ENCODE measurements at regions not wholly inside any gene's neighbourhood (a gene's known extent, or its start where the extent isn't known, plus 50 kb on each side); places are given as distances from the start of the nearest gene placed in this dataset.

GRCh38 chr9:13503599-13503998, 224.1 kb upstream of the MPDZ start:
- Histone ChIP-seq H4K91ac (ENCODE audit: low read length) (no peak overlapping the region), H2BK5ac (ENCODE audit: low read depth, low read length, poor library complexity, severe bottlenecking) (no peak overlapping the region), H2AFZ (ENCODE audit: low read depth, low read length) (no peak overlapping the region), H3K23ac (ENCODE audit: low read length in 2 of 2) (no peak overlapping the region), H3K27me3 (ENCODE audit: control insufficient read depth in 1 of 2, insufficient read depth in 1 of 2, low read length in 2 of 2) (no peaks in the 10 kb centered on the region), H2AK5ac (ENCODE audit: low read length, severe bottlenecking) (no peak overlapping the region), H2BK15ac (ENCODE audit: low read depth, poor library complexity, severe bottlenecking) (no peak overlapping the region), H2BK120ac (ENCODE audit: low read depth, low read length) (no peak overlapping the region), H3K27ac (ENCODE audit: low read length, poor library complexity, severe bottlenecking) (no peak overlapping the region), H3K9ac (ENCODE audit: low read length) (no peak overlapping the region), H3K18ac (ENCODE audit: low read depth in 1 of 2, low read length in 2 of 2) (no peak overlapping the region), H3K4me1 (ENCODE audit: control insufficient read depth, insufficient read depth, low read depth, low read length) (no peaks in the 10 kb centered on the region), H3K79me1 (replicated peaks; ENCODE audit: low read length, poor library complexity, severe bottlenecking) (no peaks in the 10 kb centered on the region), H3K36me3 (ENCODE audit: control insufficient read depth in 1 of 2, insufficient read depth in 2 of 2, low read depth in 1 of 2, low read length in 2 of 2) (no peaks in the 10 kb centered on the region), H3K4ac (ENCODE audit: low read depth in 1 of 2, low read length in 2 of 2) (no peak overlapping the region), H2BK12ac (ENCODE audit: low read length in 2 of 2) (no peak overlapping the region), H4K8ac (ENCODE audit: low read length) (no peak overlapping the region), H3K14ac (ENCODE audit: low read length in 2 of 2) (no peak overlapping the region), H3K4me3 (ENCODE audit: insufficient read depth in 1 of 2, low read depth in 1 of 2, low read length in 2 of 2) (no peak overlapping the region), H3K4me2 (ENCODE audit: low read length, poor library complexity, severe bottlenecking) (no peak overlapping the region), H3K9me3 (ENCODE audit: control insufficient read depth, low read length) (no peaks in the 10 kb centered on the region)
- 100% methylated on average over 1 of the region's 2 CpGs for WGBS
- no peak for DNase-seq

GRCh38 chr9:13502484-13502883, 223.0 kb upstream of the MPDZ start:
- Histone ChIP-seq H3K9me3 (ENCODE audit: control insufficient read depth, low read length) (no peaks in the 10 kb centered on the region), H3K27ac (ENCODE audit: low read length, poor library complexity, severe bottlenecking) (no peak overlapping the region), H3K23ac (ENCODE audit: low read length in 2 of 2) (no peak overlapping the region), H4K8ac (ENCODE audit: low read length) (no peak overlapping the region), H3K14ac (ENCODE audit: low read length in 2 of 2) (no peak overlapping the region), H2BK15ac (ENCODE audit: low read depth, poor library complexity, severe bottlenecking) (no peak overlapping the region), H3K4me3 (ENCODE audit: insufficient read depth in 1 of 2, low read depth in 1 of 2, low read length in 2 of 2) (no peak overlapping the region), H3K27me3 (ENCODE audit: control insufficient read depth in 1 of 2, insufficient read depth in 1 of 2, low read length in 2 of 2) (no peaks in the 10 kb centered on the region), H3K4ac (ENCODE audit: low read depth in 1 of 2, low read length in 2 of 2) (no peak overlapping the region), H2BK120ac (ENCODE audit: low read depth, low read length) (no peak overlapping the region), H4K91ac (ENCODE audit: low read length) (no peak overlapping the region), H2AK5ac (ENCODE audit: low read length, severe bottlenecking) (no peak overlapping the region), H2AFZ (ENCODE audit: low read depth, low read length) (no peak overlapping the region), H3K4me1 (ENCODE audit: control insufficient read depth, insufficient read depth, low read depth, low read length) (no peaks in the 10 kb centered on the region), H2BK12ac (ENCODE audit: low read length in 2 of 2) (no peak overlapping the region), H2BK5ac (ENCODE audit: low read depth, low read length, poor library complexity, severe bottlenecking) (no peak overlapping the region), H3K9ac (ENCODE audit: low read length) (no peak overlapping the region), H3K36me3 (ENCODE audit: control insufficient read depth in 1 of 2, insufficient read depth in 2 of 2, low read depth in 1 of 2, low read length in 2 of 2) (no peaks in the 10 kb centered on the region), H3K18ac (ENCODE audit: low read depth in 1 of 2, low read length in 2 of 2) (no peak overlapping the region), H3K79me1 (replicated peaks; ENCODE audit: low read length, poor library complexity, severe bottlenecking) (no peaks in the 10 kb centered on the region), H3K4me2 (ENCODE audit: low read length, poor library complexity, severe bottlenecking) (no peak overlapping the region)
- 93% methylated on average over 6 of the region's 6 CpGs for WGBS
- DNase-seq = no peak

GRCh38 chr9:13501018-13501417, 221.5 kb upstream of the MPDZ start:
- WGBS = no CpG with 5 or more reads among the region's 1 CpG

GRCh38 chr9:13500034-13500433, 220.5 kb upstream of the MPDZ start:
- Histone ChIP-seq H2AFZ (ENCODE audit: low read depth, low read length) (no peak overlapping the region), H3K9ac (ENCODE audit: low read length) (no peak overlapping the region), H2BK5ac (ENCODE audit: low read depth, low read length, poor library complexity, severe bottlenecking) (no peak overlapping the region), H4K8ac (ENCODE audit: low read length) (no peak overlapping the region), H3K79me1 (replicated peaks; ENCODE audit: low read length, poor library complexity, severe bottlenecking) (no peaks in the 10 kb centered on the region), H2BK120ac (ENCODE audit: low read depth, low read length) (no peak overlapping the region), H3K4me1 (ENCODE audit: control insufficient read depth, insufficient read depth, low read depth, low read length) (no peaks in the 10 kb centered on the region), H3K27me3 (ENCODE audit: control insufficient read depth in 1 of 2, insufficient read depth in 1 of 2, low read length in 2 of 2) (no peaks in the 10 kb centered on the region), H3K4me2 (ENCODE audit: low read length, poor library complexity, severe bottlenecking) (no peak overlapping the region), H2BK12ac (ENCODE audit: low read length in 2 of 2) (no peak overlapping the region), H2AK5ac (ENCODE audit: low read length, severe bottlenecking) (no peak overlapping the region), H2BK15ac (ENCODE audit: low read depth, poor library complexity, severe bottlenecking) (no peak overlapping the region), H3K4me3 (ENCODE audit: insufficient read depth in 1 of 2, low read depth in 1 of 2, low read length in 2 of 2) (no peak overlapping the region), H3K4ac (ENCODE audit: low read depth in 1 of 2, low read length in 2 of 2) (no peak overlapping the region), H3K36me3 (ENCODE audit: control insufficient read depth in 1 of 2, insufficient read depth in 2 of 2, low read depth in 1 of 2, low read length in 2 of 2) (no peaks in the 10 kb centered on the region), H3K23ac (ENCODE audit: low read length in 2 of 2) (no peak overlapping the region), H3K27ac (ENCODE audit: low read length, poor library complexity, severe bottlenecking) (no peak overlapping the region), H3K18ac (ENCODE audit: low read depth in 1 of 2, low read length in 2 of 2) (no peak overlapping the region), H3K14ac (ENCODE audit: low read length in 2 of 2) (no peak overlapping the region), H4K91ac (ENCODE audit: low read length) (no peak overlapping the region), H3K9me3 (ENCODE audit: control insufficient read depth, low read length) (no peaks in the 10 kb centered on the region)
- 42% methylated on average over 1 of the region's 1 CpG for WGBS
- no peak for DNase-seq

More at GRCh38 chr9:13501018-13501417, 221.5 kb upstream of the MPDZ start:
- Histone ChIP-seq H3K4ac (ENCODE audit: low read depth in 1 of 2, low read length in 2 of 2) (no peak overlapping the region), H4K91ac (ENCODE audit: low read length) (no peak overlapping the region), H2AFZ (ENCODE audit: low read depth, low read length) (no peak overlapping the region), H4K8ac (ENCODE audit: low read length) (no peak overlapping the region), H3K79me1 (replicated peaks; ENCODE audit: low read length, poor library complexity, severe bottlenecking) (no peaks in the 10 kb centered on the region), H3K9me3 (ENCODE audit: control insufficient read depth, low read length) (no peaks in the 10 kb centered on the region), H3K4me2 (ENCODE audit: low read length, poor library complexity, severe bottlenecking) (no peak overlapping the region), H3K27me3 (ENCODE audit: control insufficient read depth in 1 of 2, insufficient read depth in 1 of 2, low read length in 2 of 2) (no peaks in the 10 kb centered on the region), H2BK120ac (ENCODE audit: low read depth, low read length) (no peak overlapping the region), H2BK12ac (ENCODE audit: low read length in 2 of 2) (no peak overlapping the region), H2BK5ac (ENCODE audit: low read depth, low read length, poor library complexity, severe bottlenecking) (no peak overlapping the region), H3K14ac (ENCODE audit: low read length in 2 of 2) (no peak overlapping the region), H2BK15ac (ENCODE audit: low read depth, poor library complexity, severe bottlenecking) (no peak overlapping the region), H3K27ac (ENCODE audit: low read length, poor library complexity, severe bottlenecking) (no peak overlapping the region), H3K23ac (ENCODE audit: low read length in 2 of 2) (no peak overlapping the region), H3K18ac (ENCODE audit: low read depth in 1 of 2, low read length in 2 of 2) (no peak overlapping the region), H3K9ac (ENCODE audit: low read length) (no peak overlapping the region), H3K4me3 (ENCODE audit: insufficient read depth in 1 of 2, low read depth in 1 of 2, low read length in 2 of 2) (no peak overlapping the region), H2AK5ac (ENCODE audit: low read length, severe bottlenecking) (no peak overlapping the region), H3K36me3 (ENCODE audit: control insufficient read depth in 1 of 2, insufficient read depth in 2 of 2, low read depth in 1 of 2, low read length in 2 of 2) (no peaks in the 10 kb centered on the region), H3K4me1 (ENCODE audit: control insufficient read depth, insufficient read depth, low read depth, low read length) (no peaks in the 10 kb centered on the region)
- no peak for DNase-seq
